IMR-90 (cell line): ENCODE measurements at regions not wholly inside any gene's neighbourhood (a gene's known extent, or its start where the extent isn't known, plus 50 kb on each side); places are given as distances from the start of the nearest gene placed in this dataset.

Source experiments
- ATAC-seq: fragments of 200-7000 bp; cut with Tn5 transposase; 2 replicates; pipeline ENCODE4 v1.9.1; 2020; ENCODE audit warnings: low read depth, mild to moderate bottlenecking, moderate library complexity
- BruUV-seq: library from RNA; stranded (reverse); fragments of 400-500 nt; replicated peaks from 2 replicates; lab custom pipeline; 2021; lab: Mats Ljungman, UMichigan
- CTCF ChIA-PET: fragments of 300-600 bp; formaldehyde crosslinking; extraction: SDS; loops from one replicate; lab custom pipeline; 2021; ENCODE audit warnings: antibody characterized with exemption; lab: Yijun Ruan, JAX
- POLR2A ChIA-PET: fragments of 300-600 bp; sonication (Branson Sonifier 250); formaldehyde crosslinking; loops from one replicate; lab custom pipeline; 2022; ENCODE audit warnings: antibody characterized with exemption; ENCODE audit not compliant: unreplicated experiment; lab: Charles Lee
- DNase-seq: peaks from one replicate; pipeline ENCODE4 v3.0.0; 2013
- H2AFZ ChIP-seq: replicated peaks from 2 replicates; pipeline ENCODE3; 2013; ENCODE audit warnings: low read length, mild to moderate bottlenecking; ENCODE audit not compliant: poor library complexity
- H2AK5ac ChIP-seq: 2 replicates; pipeline ENCODE4 v1.6.1; 2013; ENCODE audit warnings: low read depth, low read length, inconsistent platforms
- H2AK9ac ChIP-seq: replicated peaks from 2 replicates; pipeline ENCODE3; 2013; ENCODE audit warnings: mild to moderate bottlenecking, low read depth, low read length, moderate library complexity; ENCODE audit not compliant: poor library complexity
- H2BK120ac ChIP-seq: 2 replicates; pipeline ENCODE4 v1.6.1; 2013; ENCODE audit warnings: low read depth, low read length, inconsistent platforms
- H2BK15ac ChIP-seq: 3 replicates; pipeline ENCODE4 v1.6.1; 2013; ENCODE audit warnings: low read depth, low read length, inconsistent platforms
- H2BK20ac ChIP-seq: 2 replicates; pipeline ENCODE4 v1.6.1; 2013; ENCODE audit warnings: low read depth, mild to moderate bottlenecking, inconsistent platforms, low read length, moderate library complexity
- H2BK5ac ChIP-seq: 2 replicates; pipeline ENCODE4 v1.6.1; 2013; ENCODE audit warnings: mild to moderate bottlenecking, low read depth, low read length, inconsistent platforms; ENCODE audit not compliant: poor library complexity, severe bottlenecking
- H3K14ac ChIP-seq: replicated peaks from 2 replicates; pipeline ENCODE4 v1.6.1; 2013; ENCODE audit warnings: low read depth, low read length, inconsistent platforms
- H3K18ac ChIP-seq: 2 replicates; pipeline ENCODE4 v1.6.1; 2013; ENCODE audit warnings: low read depth, low read length, control low read depth
- H3K23ac ChIP-seq: 2 replicates; pipeline ENCODE4 v1.6.1; 2013; ENCODE audit warnings: low read depth, low read length, inconsistent platforms
- H3K27ac ChIP-seq: 2 replicates; pipeline ENCODE4 v1.5.1; 2013; ENCODE audit warnings: mild to moderate bottlenecking, control low read depth, low read length; ENCODE audit not compliant: insufficient read depth
- H3K27me3 ChIP-seq: 2 replicates; pipeline ENCODE4 v1.6.1; 2013; ENCODE audit warnings: low read length; ENCODE audit not compliant: control insufficient read depth, insufficient read depth
- H3K36me3 ChIP-seq: 2 replicates; pipeline ENCODE4 v1.6.1; 2013; ENCODE audit warnings: low read length, mixed read lengths; ENCODE audit not compliant: control insufficient read depth, insufficient read depth
- H3K4ac ChIP-seq: 2 replicates; pipeline ENCODE4 v1.6.1; 2013; ENCODE audit warnings: low read depth, low read length, inconsistent platforms
- H3K4me1 ChIP-seq: 2 replicates; pipeline ENCODE4 v1.6.1; 2013; ENCODE audit warnings: low read length, mixed read lengths; ENCODE audit not compliant: control insufficient read depth, insufficient read depth
- H3K4me2 ChIP-seq: 2 replicates; pipeline ENCODE4 v1.6.1; 2013; ENCODE audit warnings: low read depth, mild to moderate bottlenecking, control low read depth, low read length, moderate library complexity
- H3K4me3 ChIP-seq: 2 replicates; pipeline ENCODE4 v1.5.1; 2013; ENCODE audit warnings: low read depth, mild to moderate bottlenecking, control low read depth, low read length, moderate library complexity; ENCODE audit not compliant: insufficient read depth
- H3K56ac ChIP-seq: 2 replicates; pipeline ENCODE4 v1.6.1; 2013; ENCODE audit warnings: low read length, inconsistent platforms; ENCODE audit not compliant: insufficient read depth; ENCODE audit errors: extremely low read depth
- H3K79me1 ChIP-seq, 2 experiments: 2 replicates each; pipeline ENCODE4 v1.6.1; 2013; ENCODE audit warnings: low read length in 2 of 2, inconsistent platforms in 1 of 2, low read depth in 1 of 2
- H3K9ac ChIP-seq: 2 replicates; pipeline ENCODE4 v1.6.1; 2013; ENCODE audit warnings: low read depth, low read length, control low read depth
- H3K9me1 ChIP-seq: 2 replicates; pipeline ENCODE4 v1.6.1; 2013; ENCODE audit warnings: low read length, inconsistent platforms; ENCODE audit not compliant: insufficient read depth
- H3K9me3 ChIP-seq: 2 replicates; pipeline ENCODE4 v1.6.1; 2013; ENCODE audit warnings: low read length; ENCODE audit not compliant: control insufficient read depth, insufficient read depth
- H4K20me1 ChIP-seq: 2 replicates; pipeline ENCODE4 v1.6.1; 2013; ENCODE audit warnings: low read length, inconsistent platforms; ENCODE audit not compliant: insufficient read depth
- H4K5ac ChIP-seq: 2 replicates; pipeline ENCODE4 v1.6.1; 2013; ENCODE audit warnings: mild to moderate bottlenecking, low read depth, low read length, control low read depth
- H4K8ac ChIP-seq, 2 experiments: 2 replicates each; pipeline ENCODE4 v1.6.1; 2013; ENCODE audit warnings: low read depth in 2 of 2, low read length in 2 of 2, control low read depth in 1 of 2, inconsistent platforms in 1 of 2
- H4K91ac ChIP-seq: 2 replicates; pipeline ENCODE4 v1.6.1; 2013; ENCODE audit warnings: low read depth, low read length, inconsistent platforms; ENCODE audit not compliant: insufficient read depth
- ELK1 ChIP-seq: fragments of 150-350 bp; IDR thresholded peaks from 2 replicates; pipeline ENCODE4 v1.6.1; 2016; ENCODE audit warnings: low read depth, mild to moderate bottlenecking, low read length, moderate library complexity, borderline replicate concordance
- dilution Hi-C: fragments of 300-500 bp; cut with HindIII; formaldehyde crosslinking; loops from one replicate; pipeline ENCODE4 v1.14.3; 2018; ENCODE audit warnings: low sequenced_read_pairs; ENCODE audit not compliant: unreplicated experiment
- in situ Hi-C: fragments of 300-500 bp; cut with MboI; formaldehyde crosslinking; loops from 3 replicates; pipeline ENCODE4 v1.14.3; 2019; ENCODE audit warnings: low sequenced_read_pairs, inconsistent platforms, mixed read lengths
- intact Hi-C: fragments of 100-400 bp; cut with micrococcal nuclease; formaldehyde crosslinking; loops from 2 replicates; pipeline ENCODE4 v1.10.0; 2022

DNA sequence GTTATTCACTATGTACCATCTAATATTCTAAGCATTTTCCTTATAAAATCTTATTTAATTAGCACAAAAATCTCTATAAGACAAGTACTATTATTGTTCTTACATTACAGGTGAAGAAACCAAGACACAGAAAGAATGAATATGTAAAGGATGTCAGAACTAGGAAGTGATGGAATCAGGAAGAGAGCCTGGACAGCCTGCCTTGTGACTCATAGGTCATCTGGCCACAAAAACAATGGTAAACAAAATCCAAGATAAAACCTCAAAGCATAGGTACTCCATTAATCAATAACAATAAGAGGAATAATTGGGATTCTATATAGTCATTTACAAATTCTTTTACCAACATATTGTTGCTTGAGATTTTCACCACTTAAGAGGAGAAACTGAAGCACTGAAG is 505.4 kb upstream of the PIK3C3 start:
- ATAC-seq (no peak), DNase-seq (no peak)
- CTCF ChIA-PET = interaction anchor here (0.6 kb wide), 1 partner anchor 13 kb away, joined by 3 read pairs; no protein-coding TSS in a partner anchor
- no peaks in the 10 kb centered on the region for H3K27me3 ChIP-seq
- no peaks in the 10 kb centered on the region for H3K9me3 ChIP-seq
- POLR2A ChIA-PET = no interaction called here
- no peak for TF ChIP-seq ELK1
- H3K4me1 ChIP-seq = no peaks in the 10 kb centered on the region
- H3K4me2 ChIP-seq = no peak overlapping the region
- no peak overlapping the region for H3K23ac ChIP-seq
- no peak overlapping the region for H2AK5ac ChIP-seq
- H2BK120ac ChIP-seq = no peak overlapping the region
- H2BK20ac ChIP-seq = no peak overlapping the region
- H3K4me3 ChIP-seq = no peak overlapping the region
- no peak overlapping the region for H2BK5ac ChIP-seq
- no peak overlapping the region for H3K56ac ChIP-seq
- BruUV-seq = no TSS peak
- no peak overlapping the region for H3K27ac ChIP-seq
- dilution Hi-C loops = no loop called here
- H3K14ac ChIP-seq = no peak overlapping the region
- H3K18ac ChIP-seq = no peak overlapping the region
- H4K20me1 ChIP-seq = no peaks in the 10 kb centered on the region
- H2AFZ ChIP-seq = no peak overlapping the region
- H3K79me1 ChIP-seq = no peaks in the 10 kb centered on the region
- H4K5ac ChIP-seq = no peak overlapping the region
- H3K9me1 ChIP-seq = no peaks in the 10 kb centered on the region
- H4K91ac ChIP-seq = no peak overlapping the region
- H3K4ac ChIP-seq = no peak overlapping the region
- in situ Hi-C loops = no loop called here
- H3K36me3 ChIP-seq = no peaks in the 10 kb centered on the region
- intact Hi-C loops = no loop called here
- H2AK9ac ChIP-seq = no peak overlapping the region
- no peak overlapping the region for H4K8ac ChIP-seq
- no peak overlapping the region for H2BK15ac ChIP-seq
- H3K9ac ChIP-seq = no peak overlapping the region
